ENCODE measurements at regions not wholly inside any gene's neighbourhood (a gene's known extent, or its start where the extent isn't known, plus 50 kb on each side); places are given as distances from the start of the nearest gene placed in this dataset.

DNA sequence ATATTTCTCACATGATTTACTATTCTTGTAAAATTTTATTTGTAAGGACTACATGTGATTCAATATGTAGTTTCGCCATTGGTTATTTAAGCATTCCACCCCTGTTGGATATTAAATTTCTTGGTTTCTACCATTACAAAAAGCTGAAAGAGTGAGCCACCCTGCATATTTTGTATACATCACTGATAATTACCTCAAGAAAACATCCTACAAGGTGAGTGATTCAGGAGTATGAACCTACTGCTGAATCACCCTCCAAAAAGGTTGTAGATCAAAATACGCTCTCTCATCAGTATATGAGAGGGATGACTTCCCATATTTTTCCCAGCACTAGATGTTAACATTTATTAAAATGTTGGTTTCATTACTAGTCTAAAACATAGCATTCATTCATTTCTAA, 454.3 kb upstream of the WWC1 start:
- DNase-seq (ENCODE audit: low read depth) = no peak
- TF ChIP-seq, protein P1, sequence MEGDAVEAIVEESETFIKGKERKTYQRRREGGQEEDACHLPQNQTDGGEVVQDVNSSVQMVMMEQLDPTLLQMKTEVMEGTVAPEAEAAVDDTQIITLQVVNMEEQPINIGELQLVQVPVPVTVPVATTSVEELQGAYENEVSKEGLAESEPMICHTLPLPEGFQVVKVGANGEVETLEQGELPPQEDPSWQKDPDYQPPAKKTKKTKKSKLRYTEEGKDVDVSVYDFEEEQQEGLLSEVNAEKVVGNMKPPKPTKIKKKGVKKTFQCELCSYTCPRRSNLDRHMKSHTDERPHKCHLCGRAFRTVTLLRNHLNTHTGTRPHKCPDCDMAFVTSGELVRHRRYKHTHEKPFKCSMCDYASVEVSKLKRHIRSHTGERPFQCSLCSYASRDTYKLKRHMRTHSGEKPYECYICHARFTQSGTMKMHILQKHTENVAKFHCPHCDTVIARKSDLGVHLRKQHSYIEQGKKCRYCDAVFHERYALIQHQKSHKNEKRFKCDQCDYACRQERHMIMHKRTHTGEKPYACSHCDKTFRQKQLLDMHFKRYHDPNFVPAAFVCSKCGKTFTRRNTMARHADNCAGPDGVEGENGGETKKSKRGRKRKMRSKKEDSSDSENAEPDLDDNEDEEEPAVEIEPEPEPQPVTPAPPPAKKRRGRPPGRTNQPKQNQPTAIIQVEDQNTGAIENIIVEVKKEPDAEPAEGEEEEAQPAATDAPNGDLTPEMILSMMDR (conservative IDR thresholded peaks at IDR 0.05; ENCODE audit: control insufficient read depth, insufficient read depth, low read depth, low read length) = no peak
- no peak overlapping the region for H3K4me3 ChIP-seq (ENCODE audit: control insufficient read depth, low read depth, low read length)

DNA sequence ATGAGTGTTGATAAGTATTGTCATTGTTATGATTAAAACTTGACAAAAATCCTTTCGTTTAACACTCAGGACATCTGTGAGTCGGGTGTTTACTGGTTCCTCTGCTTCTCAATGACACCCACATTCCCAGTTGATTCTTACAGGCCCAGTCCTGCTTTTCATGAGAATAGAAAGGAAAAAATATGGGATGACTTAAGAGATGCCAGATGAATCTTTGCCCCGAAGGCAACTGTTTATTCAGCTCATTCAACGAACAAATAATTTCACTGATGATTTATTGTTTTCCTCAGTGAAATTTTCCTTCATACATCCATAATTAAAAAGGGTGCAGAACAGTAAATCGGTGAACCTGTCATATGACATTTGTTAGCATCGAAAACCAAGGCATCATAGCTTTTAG, 452.4 kb upstream of the WWC1 start:
- DNase-seq (ENCODE audit: low read depth) = no peak
- H3K4me3 ChIP-seq (ENCODE audit: control insufficient read depth, low read depth, low read length) = no peak overlapping the region
- TF ChIP-seq, protein P1 (conservative IDR thresholded peaks at IDR 0.05; ENCODE audit: control insufficient read depth, insufficient read depth, low read depth, low read length) = no peak

DNA sequence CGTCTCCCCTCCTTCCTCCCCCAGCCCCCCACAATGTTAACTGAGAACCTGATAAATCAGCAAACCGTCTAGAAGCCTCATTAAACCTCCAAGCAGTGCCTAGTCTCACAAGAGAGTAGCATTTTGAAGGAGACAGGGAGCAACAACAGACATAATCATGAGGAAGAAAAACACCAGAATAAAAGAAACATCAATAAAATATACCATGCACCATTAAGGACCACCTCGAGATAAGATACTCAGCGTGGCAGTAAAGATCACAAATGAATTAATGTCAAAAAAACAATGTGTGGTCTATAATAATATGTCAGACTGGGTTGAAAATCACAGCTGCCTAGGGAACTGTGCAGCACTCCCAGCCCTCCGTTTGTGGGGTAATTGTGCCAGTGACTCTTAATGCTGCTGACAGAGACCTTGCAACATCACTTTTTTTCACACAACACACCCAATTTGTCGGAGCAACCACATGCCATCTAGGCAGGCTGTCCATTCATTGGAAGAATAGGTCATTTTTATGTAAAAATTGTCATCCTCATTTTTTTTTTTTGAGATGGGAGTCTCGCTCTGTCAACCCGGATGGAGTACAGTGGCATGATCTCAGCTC, 450.8 kb upstream of the WWC1 start:
- DNase-seq (ENCODE audit: low read depth) = no peak
- TF ChIP-seq, protein P1 (conservative IDR thresholded peaks at IDR 0.05; ENCODE audit: control insufficient read depth, insufficient read depth, low read depth, low read length) = no peak
- H3K4me3 ChIP-seq (ENCODE audit: control insufficient read depth, low read depth, low read length) = no peak overlapping the region

DNA sequence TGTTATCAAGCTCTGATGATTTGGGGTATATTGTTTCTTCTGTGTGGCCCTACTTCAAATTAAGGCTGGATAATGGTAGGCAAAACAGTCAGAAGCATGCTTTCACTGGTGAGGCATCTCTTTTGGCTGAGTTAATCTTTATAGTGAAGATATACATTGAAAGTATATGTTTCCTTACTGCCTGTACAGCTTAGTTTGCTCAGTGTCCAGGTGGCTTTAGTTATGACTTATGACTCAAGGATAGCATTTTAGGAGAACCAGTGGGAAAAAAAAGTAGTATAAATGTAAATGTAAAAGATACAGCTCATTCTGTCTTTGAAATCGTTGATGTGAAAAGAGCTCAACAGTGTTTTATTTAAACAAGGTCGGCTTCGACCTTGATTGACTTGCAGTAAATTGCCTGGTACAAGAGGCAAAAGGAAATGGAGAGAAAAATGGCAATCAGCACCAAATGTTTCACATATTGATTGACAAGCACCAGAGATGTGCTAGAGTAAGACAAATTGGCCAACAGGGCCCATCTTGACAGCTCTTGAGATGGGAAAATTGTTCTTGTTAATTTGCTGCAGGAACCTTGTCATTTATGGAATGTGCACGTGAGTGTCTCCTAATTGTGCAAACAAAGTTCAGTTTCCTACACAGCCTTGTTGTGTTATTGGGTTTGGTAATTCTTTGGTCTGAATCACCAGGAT, 447.4 kb upstream of the WWC1 start:
- DNase-seq (ENCODE audit: low read depth) = no peak
- no peak overlapping the region for H3K4me3 ChIP-seq (ENCODE audit: control insufficient read depth, low read depth, low read length)
- TF ChIP-seq, protein P1 (conservative IDR thresholded peaks at IDR 0.05; ENCODE audit: control insufficient read depth, insufficient read depth, low read depth, low read length) = no peak

DNA sequence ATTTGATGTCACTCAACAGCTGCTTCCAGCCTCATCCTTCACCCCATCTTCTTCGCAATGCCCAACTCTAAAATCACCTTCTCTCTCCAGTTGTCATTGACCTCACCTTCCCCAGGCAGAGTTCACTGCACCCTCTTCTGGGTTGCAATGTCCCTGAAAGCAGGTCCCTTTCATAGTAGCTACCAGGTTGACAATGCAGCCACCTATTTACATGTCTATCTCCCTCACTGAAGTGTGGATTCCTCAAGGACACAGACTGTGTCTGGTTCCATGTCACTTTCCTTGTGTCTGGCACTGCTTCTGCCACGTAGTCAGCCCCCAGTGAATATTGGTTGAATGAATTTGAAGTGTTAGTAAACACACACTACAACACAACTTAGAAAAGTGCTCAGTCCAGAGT, 445.5 kb upstream of the WWC1 start:
- no peak for DNase-seq (ENCODE audit: low read depth)
- TF ChIP-seq, protein P1 (conservative IDR thresholded peaks at IDR 0.05; ENCODE audit: control insufficient read depth, insufficient read depth, low read depth, low read length) = no peak
- no peak overlapping the region for H3K4me3 ChIP-seq (ENCODE audit: control insufficient read depth, low read depth, low read length)

DNA sequence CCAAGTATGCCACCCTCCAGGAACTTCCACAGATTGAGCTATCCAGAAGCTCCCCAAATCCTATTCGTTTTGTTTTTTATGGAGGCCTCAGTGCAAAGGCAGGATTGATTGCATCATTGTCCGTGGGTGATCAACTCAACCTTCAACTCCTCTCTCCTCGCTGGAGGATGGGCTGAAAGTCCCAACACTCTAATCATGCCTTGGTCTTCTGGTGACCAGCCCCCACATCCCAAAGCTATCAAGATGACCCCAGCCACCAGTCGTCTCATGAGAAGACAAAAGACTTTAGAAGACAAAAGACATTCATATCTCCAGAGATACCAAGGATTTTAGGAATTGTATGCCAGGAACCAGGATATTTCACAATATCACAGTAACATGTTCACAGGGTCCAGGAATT, 441.6 kb upstream of the WWC1 start:
- no peak overlapping the region for H3K4me3 ChIP-seq (ENCODE audit: control insufficient read depth, low read depth, low read length)
- TF ChIP-seq, protein P1 (conservative IDR thresholded peaks at IDR 0.05; ENCODE audit: control insufficient read depth, insufficient read depth, low read depth, low read length) = no peak
- no peak for DNase-seq (ENCODE audit: low read depth)
